Fibroblast of skin of left quadriceps (primary cell): ENCODE measurements at regions not wholly inside any gene's neighbourhood (a gene's known extent, or its start where the extent isn't known, plus 50 kb on each side); places are given as distances from the start of the nearest gene placed in this dataset.

Experiments used
- DNase-seq, 2 experiments: peaks; one replicate each; pipeline ENCODE4 v3.0.0-alpha.2; 2013; ENCODE audit warnings: low read depth in 2 of 2

- DNase-seq = no peak
Observed at GRCh38 chr10:30118590-30118989, 59.2 kb upstream of the JCAD start.

DNA sequence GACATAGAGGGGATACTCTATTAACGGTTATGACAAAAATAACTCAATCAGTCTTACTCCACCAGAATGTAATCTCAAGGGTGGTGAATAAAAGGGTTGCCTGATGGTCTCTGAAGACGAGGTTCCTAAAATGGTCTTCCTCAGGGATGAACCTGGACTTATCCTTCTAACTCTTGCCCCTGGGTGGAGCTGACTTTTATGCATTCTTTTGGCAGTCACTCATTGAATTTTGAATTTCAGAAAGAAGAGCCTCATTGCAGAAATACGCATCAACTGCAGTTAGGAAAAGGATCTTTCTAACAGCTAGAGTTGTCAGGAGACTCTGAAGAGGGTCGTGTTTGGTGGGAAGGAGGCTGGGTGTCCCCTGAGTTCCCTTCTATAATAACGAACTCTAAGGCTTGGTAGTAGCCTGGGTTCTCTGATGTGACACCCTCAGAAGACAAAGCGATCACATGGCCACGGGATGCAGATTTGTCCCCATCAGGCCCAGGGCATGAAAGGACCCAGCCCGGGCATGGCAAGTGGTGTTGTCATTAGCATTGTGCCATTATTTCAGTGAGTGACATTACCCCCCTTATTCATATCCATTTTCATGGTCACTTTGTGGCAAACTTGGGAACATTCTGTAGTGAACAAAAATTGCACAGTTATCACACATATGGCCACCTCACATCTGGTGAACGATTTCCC, 58.6 kb upstream of the JCAD start:
- no peak for DNase-seq

GRCh38 chr10:30116041-30116491, 56.7 kb upstream of the JCAD start:
- DNase-seq = no peak

DNA sequence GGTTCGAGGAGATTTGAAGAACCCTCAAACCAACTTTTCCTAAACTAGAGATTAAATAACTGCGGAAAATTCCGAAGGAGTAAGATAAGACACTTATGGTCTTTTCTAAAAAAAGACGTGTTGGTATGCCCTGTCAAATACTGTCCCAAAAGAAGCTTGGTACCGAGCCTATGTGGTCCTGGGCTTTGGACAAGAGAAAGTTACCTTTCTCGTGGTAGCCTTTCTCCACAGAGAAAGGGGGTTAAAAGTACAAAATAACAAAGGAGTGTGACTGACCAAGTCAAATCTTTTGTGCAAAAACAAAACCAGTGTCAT, 56.2 kb upstream of the JCAD start:
- DNase-seq = no peak

GRCh38 chr10:30114881-30115625, 55.7 kb upstream of the JCAD start:
- no peak for DNase-seq

- DNase-seq = no peak
Observed at GRCh38 chr10:30114401-30114800, 55.0 kb upstream of the JCAD start.

DNA sequence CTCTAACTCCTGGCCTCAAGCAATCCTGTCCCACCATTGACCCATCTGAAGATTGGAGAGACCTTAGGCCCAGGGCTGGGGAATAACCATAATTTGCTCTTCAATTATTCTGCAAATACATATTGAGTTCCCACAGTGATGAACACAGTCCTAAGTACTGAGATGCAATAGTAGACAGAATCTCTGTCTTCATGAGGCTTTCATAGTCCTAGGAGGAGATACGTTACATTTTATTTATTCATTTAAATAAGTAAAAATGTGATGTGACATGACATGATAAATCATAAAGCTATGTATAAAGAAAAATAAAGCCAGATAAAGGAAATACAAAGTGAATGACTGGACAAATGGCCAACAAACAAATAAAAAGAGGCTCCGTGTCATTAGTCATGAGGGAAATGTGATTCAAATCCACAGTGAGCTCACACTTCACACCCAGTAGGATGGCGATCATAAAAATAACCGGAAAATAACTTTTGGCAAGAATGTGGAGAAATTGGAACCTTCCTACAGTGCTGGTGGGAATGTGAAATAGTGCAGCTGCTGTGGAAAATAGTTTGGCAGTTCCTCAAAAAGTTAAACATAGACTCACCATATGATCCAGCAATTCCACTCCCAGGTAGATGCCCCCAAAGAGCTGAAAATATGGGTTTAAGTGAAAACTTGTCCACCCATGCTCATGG, 52.1 kb upstream of the JCAD start:
- DNase-seq = peak; percentile 70 to 71
